ENCODE measurements at regions not wholly inside any gene's neighbourhood (a gene's known extent, or its start where the extent isn't known, plus 50 kb on each side); places are given as distances from the start of the nearest gene placed in this dataset.

GRCh38 chr15:62437753-62438152, 272.7 kb upstream of the C2CD4B start:
- no peak overlapping the region for H3K27ac ChIP-seq
- H3K4me1 ChIP-seq (ENCODE audit: insufficient read depth) = peaks cover under 1% of the 10 kb centered on the region
- H2AFZ ChIP-seq = no peak overlapping the region
- no peaks in the 10 kb centered on the region for H3K9me3 ChIP-seq (ENCODE audit: low read depth)
- 89% methylated on average over 2 of the region's 2 CpGs for WGBS (ENCODE audit: low lambda C conversion rate, missing lambda C conversion rate)
- no peaks in the 10 kb centered on the region for H3K36me3 ChIP-seq (replicated peaks; ENCODE audit: insufficient read depth, low read depth)
- H3K79me2 ChIP-seq = peaks cover 63% of the 10 kb centered on the region
- TF ChIP-seq EZH2phosphoT487 (IDR thresholded peaks at IDR 0.05; ENCODE audit: low read depth, severe bottlenecking, unreplicated experiment) (no peak), EZH2 (IDR thresholded peaks at IDR 0.05; ENCODE audit: borderline replicate concordance) (no peak)
- TF ChIP-seq, protein P1, sequence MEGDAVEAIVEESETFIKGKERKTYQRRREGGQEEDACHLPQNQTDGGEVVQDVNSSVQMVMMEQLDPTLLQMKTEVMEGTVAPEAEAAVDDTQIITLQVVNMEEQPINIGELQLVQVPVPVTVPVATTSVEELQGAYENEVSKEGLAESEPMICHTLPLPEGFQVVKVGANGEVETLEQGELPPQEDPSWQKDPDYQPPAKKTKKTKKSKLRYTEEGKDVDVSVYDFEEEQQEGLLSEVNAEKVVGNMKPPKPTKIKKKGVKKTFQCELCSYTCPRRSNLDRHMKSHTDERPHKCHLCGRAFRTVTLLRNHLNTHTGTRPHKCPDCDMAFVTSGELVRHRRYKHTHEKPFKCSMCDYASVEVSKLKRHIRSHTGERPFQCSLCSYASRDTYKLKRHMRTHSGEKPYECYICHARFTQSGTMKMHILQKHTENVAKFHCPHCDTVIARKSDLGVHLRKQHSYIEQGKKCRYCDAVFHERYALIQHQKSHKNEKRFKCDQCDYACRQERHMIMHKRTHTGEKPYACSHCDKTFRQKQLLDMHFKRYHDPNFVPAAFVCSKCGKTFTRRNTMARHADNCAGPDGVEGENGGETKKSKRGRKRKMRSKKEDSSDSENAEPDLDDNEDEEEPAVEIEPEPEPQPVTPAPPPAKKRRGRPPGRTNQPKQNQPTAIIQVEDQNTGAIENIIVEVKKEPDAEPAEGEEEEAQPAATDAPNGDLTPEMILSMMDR (IDR thresholded peaks at IDR 0.05; ENCODE audit: poor library complexity) = no peak
- no peaks in the 10 kb centered on the region for H3K27me3 ChIP-seq
- H3K4me3 ChIP-seq = no peak overlapping the region
- no peak for DNase-seq (ENCODE audit: low spot score)
- no peaks in the 10 kb centered on the region for H3K9me2 ChIP-seq (replicated peaks; ENCODE audit: insufficient read depth)
- H4K20me1 ChIP-seq (ENCODE audit: insufficient read depth, poor library complexity, severe bottlenecking) = no peaks in the 10 kb centered on the region
- no peak overlapping the region for H3K4me2 ChIP-seq

- WGBS (ENCODE audit: low lambda C conversion rate, missing lambda C conversion rate) = 89% methylated on average over 5 of the region's 5 CpGs
- Histone ChIP-seq H3K27me3 (no peaks in the 10 kb centered on the region), H3K4me2 (no peak overlapping the region), H3K9me3 (ENCODE audit: low read depth) (no peaks in the 10 kb centered on the region), H3K79me2 (peaks cover 62% of the 10 kb centered on the region), H3K4me3 (no peak overlapping the region), H3K4me1 (ENCODE audit: insufficient read depth) (no peaks in the 10 kb centered on the region), H3K9me2 (replicated peaks; ENCODE audit: insufficient read depth) (no peaks in the 10 kb centered on the region), H3K36me3 (replicated peaks; ENCODE audit: insufficient read depth, low read depth) (no peaks in the 10 kb centered on the region), H3K27ac (no peak overlapping the region), H4K20me1 (ENCODE audit: insufficient read depth, poor library complexity, severe bottlenecking) (no peaks in the 10 kb centered on the region), H2AFZ (no peak overlapping the region)
- DNase-seq (ENCODE audit: low spot score) = no peak
- TF ChIP-seq EZH2 (IDR thresholded peaks at IDR 0.05; ENCODE audit: borderline replicate concordance) = no peak
- TF ChIP-seq EZH2phosphoT487 (IDR thresholded peaks at IDR 0.05; ENCODE audit: low read depth, severe bottlenecking, unreplicated experiment) = no peak
- TF ChIP-seq, protein P1 (IDR thresholded peaks at IDR 0.05; ENCODE audit: poor library complexity) = no peak
Measured at GRCh38 chr15:62439543-62440016, 274.5 kb upstream of the C2CD4B start.

GRCh38 chr15:62440362-62441105, 275.4 kb upstream of the C2CD4B start:
- H3K4me1 ChIP-seq (ENCODE audit: insufficient read depth) = no peaks in the 10 kb centered on the region
- no peaks in the 10 kb centered on the region for H3K9me3 ChIP-seq (ENCODE audit: low read depth)
- no peaks in the 10 kb centered on the region for H3K9me2 ChIP-seq (replicated peaks; ENCODE audit: insufficient read depth)
- no peak for TF ChIP-seq EZH2 (IDR thresholded peaks at IDR 0.05; ENCODE audit: borderline replicate concordance)
- TF ChIP-seq EZH2phosphoT487 (IDR thresholded peaks at IDR 0.05; ENCODE audit: low read depth, severe bottlenecking, unreplicated experiment) = no peak
- TF ChIP-seq, protein P1 (IDR thresholded peaks at IDR 0.05; ENCODE audit: poor library complexity) = no peak
- H4K20me1 ChIP-seq (ENCODE audit: insufficient read depth, poor library complexity, severe bottlenecking) = no peaks in the 10 kb centered on the region
- H3K27ac ChIP-seq = no peak overlapping the region
- H3K27me3 ChIP-seq = no peaks in the 10 kb centered on the region
- no peak overlapping the region for H3K4me3 ChIP-seq
- H3K79me2 ChIP-seq = peaks cover 55% of the 10 kb centered on the region
- H2AFZ ChIP-seq = no peak overlapping the region
- H3K36me3 ChIP-seq (replicated peaks; ENCODE audit: insufficient read depth, low read depth) = no peaks in the 10 kb centered on the region
- DNase-seq (ENCODE audit: low spot score) = no peak
- no peak overlapping the region for H3K4me2 ChIP-seq
- 87% methylated on average over 11 of the region's 11 CpGs for WGBS (ENCODE audit: low lambda C conversion rate, missing lambda C conversion rate)
